Peyer's patch (tissue), 4 donors: ENCODE measurements at regions not wholly inside any gene's neighbourhood (a gene's known extent, or its start where the extent isn't known, plus 50 kb on each side); places are given as distances from the start of the nearest gene placed in this dataset.

Experiments used
- DNase-seq, 3 donors: peaks; one replicate each; pipeline ENCODE4 v3.0.0-alpha.2; 2017 to 2019
- H3K27ac ChIP-seq, 4 donors: fragments of 200-600 bp; sonication (generic); one replicate each; pipeline ENCODE4 v1.5.1; 2016 to 2019
- H3K27me3 ChIP-seq, 2 donors: fragments of 200-600 bp; sonication (generic); one replicate each; pipeline ENCODE4 v1.5.1; 2019
- H3K36me3 ChIP-seq, 3 donors: fragments of 200-600 bp; sonication (generic); one replicate each; pipeline ENCODE4 v1.5.1; 2016 to 2019
- H3K4me1 ChIP-seq, 4 donors: fragments of 200-600 bp; sonication (generic); one replicate each; pipeline ENCODE4 v1.5.1; 2016 to 2019
- H3K4me3 ChIP-seq, 4 donors: fragments of 200-600 bp; sonication (generic); 1 replicate in 3 of 4; 2 replicates in 1 of 4; pipeline ENCODE4 v1.5.1; 2016 to 2019; ENCODE audit warnings: mild to moderate bottlenecking in 1 of 4
- H3K9me3 ChIP-seq, 4 donors: fragments of 200-600 bp; sonication (generic); one replicate each; pipeline ENCODE4 v1.5.1; 2016 to 2019; ENCODE audit warnings: mild to moderate bottlenecking in 1 of 4
- CTCF ChIP-seq, 6 experiments: fragments of 450-650 bp in 4 of 6; fragments of 200-600 bp in 2 of 6; sonication (generic) in 1 of 6; IDR thresholded peaks; one replicate each; pipeline ENCODE4 v1.5.1; 2017 to 2019; ENCODE audit warnings: antibody characterized with exemption in 6 of 6, mild to moderate bottlenecking in 3 of 6, moderate library complexity in 1 of 6
- POLR2A ChIP-seq, 2 donors: fragments of 450-650 bp; IDR thresholded peaks; one replicate each; pipeline ENCODE4 v1.5.1; 2017; ENCODE audit warnings: antibody characterized with exemption in 2 of 2, mild to moderate bottlenecking in 2 of 2, moderate library complexity in 2 of 2

GRCh38 chr4:57766341-57766740, 656.2 kb upstream of the IGFBP7 start:
- Histone ChIP-seq H3K4me3 (no peak overlapping the region), H3K36me3 (no peaks in the 10 kb centered on the region), H3K9me3 (no peaks in the 10 kb centered on the region), H3K4me1 (no peaks in the 10 kb centered on the region), H3K27ac (no peak overlapping the region), H3K27me3 (no peaks in the 10 kb centered on the region)
- DNase-seq = no peak
- TF ChIP-seq CTCF (IDR thresholded peaks at IDR 0.05) = no peak
- TF ChIP-seq POLR2A (IDR thresholded peaks at IDR 0.05) = no peak

GRCh38 chr4:57764856-57765255, 654.7 kb upstream of the IGFBP7 start:
- no peak overlapping the region for H3K27ac ChIP-seq
- no peaks in the 10 kb centered on the region for H3K4me1 ChIP-seq
- H3K36me3 ChIP-seq = no peaks in the 10 kb centered on the region
- H3K4me3 ChIP-seq = no peak overlapping the region
- H3K9me3 ChIP-seq = no peaks in the 10 kb centered on the region
- TF ChIP-seq CTCF (IDR thresholded peaks at IDR 0.05) (no peak), POLR2A (IDR thresholded peaks at IDR 0.05) (no peak)
- H3K27me3 ChIP-seq = no peaks in the 10 kb centered on the region
- DNase-seq = no peak

- TF ChIP-seq CTCF (IDR thresholded peaks at IDR 0.05) (no peak), POLR2A (IDR thresholded peaks at IDR 0.05) (no peak)
These were observed 652.9 kb upstream of the IGFBP7 start for GRCh38 chr4:57763070-57763469.

GRCh38 chr4:57740625-57741190, 630.5 kb upstream of the IGFBP7 start:
- no peaks in the 10 kb centered on the region for H3K4me1 ChIP-seq
- DNase-seq = no peak
- H3K9me3 ChIP-seq = no peaks in the 10 kb centered on the region
- no peak overlapping the region for H3K27ac ChIP-seq
- no peaks in the 10 kb centered on the region for H3K27me3 ChIP-seq
- H3K36me3 ChIP-seq = no peaks in the 10 kb centered on the region
- H3K4me3 ChIP-seq = no peak overlapping the region
- TF ChIP-seq CTCF (IDR thresholded peaks at IDR 0.05) = no peak
- TF ChIP-seq POLR2A (IDR thresholded peaks at IDR 0.05) = no peak

More at GRCh38 chr4:57763070-57763469, 652.9 kb upstream of the IGFBP7 start:
- H3K36me3 ChIP-seq = no peaks in the 10 kb centered on the region
- H3K4me3 ChIP-seq = no peak overlapping the region
- no peaks in the 10 kb centered on the region for H3K9me3 ChIP-seq
- no peaks in the 10 kb centered on the region for H3K4me1 ChIP-seq
- no peak overlapping the region for H3K27ac ChIP-seq
- no peak for DNase-seq
- no peaks in the 10 kb centered on the region for H3K27me3 ChIP-seq

- no peak for DNase-seq
- Histone ChIP-seq H3K4me3 (no peak overlapping the region), H3K27ac (no peak overlapping the region), H3K9me3 (no peaks in the 10 kb centered on the region), H3K4me1 (no peaks in the 10 kb centered on the region), H3K27me3 (no peaks in the 10 kb centered on the region), H3K36me3 (no peaks in the 10 kb centered on the region)
- TF ChIP-seq POLR2A (IDR thresholded peaks at IDR 0.05) (no peak), CTCF (IDR thresholded peaks at IDR 0.05) (no peak)
These were observed 626.6 kb upstream of the IGFBP7 start for GRCh38 chr4:57736781-57737180.
